ENCODE measurements at regions not wholly inside any gene's neighbourhood (a gene's known extent, or its start where the extent isn't known, plus 50 kb on each side); places are given as distances from the start of the nearest gene placed in this dataset.

DNA sequence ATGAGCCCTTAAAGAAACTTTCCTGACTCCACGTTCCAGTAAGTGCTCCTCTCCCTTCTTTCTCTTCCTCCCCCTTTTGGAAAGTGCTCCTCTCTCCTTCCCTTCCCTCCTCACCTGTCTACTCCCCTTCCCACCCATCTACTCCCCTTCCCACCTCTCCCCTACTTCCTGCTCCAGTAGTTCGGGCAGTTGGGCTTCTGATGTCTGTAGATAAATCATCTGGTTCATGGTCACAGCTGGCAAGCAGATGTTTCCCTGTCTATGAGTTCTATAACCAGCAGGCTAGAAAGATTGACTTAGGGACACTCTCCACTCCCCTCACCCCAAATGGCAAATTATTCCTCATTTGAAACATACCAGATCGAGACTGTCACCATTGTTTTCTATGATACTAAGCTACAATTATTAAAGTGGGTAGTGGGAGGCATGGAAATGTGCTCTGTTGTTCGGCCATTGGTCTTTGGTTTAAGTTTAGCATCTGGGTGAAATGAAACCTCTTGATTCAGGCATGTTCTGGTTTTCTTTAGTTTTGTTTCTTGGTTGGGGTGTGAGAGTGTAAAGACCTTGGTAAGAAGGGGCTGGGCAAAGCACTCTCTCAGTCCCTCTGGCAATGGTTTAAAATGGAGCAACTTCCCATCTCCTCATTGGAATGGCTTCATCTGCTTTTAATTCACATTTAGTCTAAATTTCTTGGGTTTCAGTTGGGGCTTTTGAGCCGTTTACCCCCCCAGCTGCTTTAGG is 413.2 kb upstream of the SPRED2 start:
- H3K27me3 ChIP-seq (ENCODE audit: insufficient read depth, low read length): no peaks in the 10 kb centered on the region
- H3K36me3 ChIP-seq (ENCODE audit: insufficient read depth, low read length): no peaks in the 10 kb centered on the region
- peaks cover 9% of the 10 kb centered on the region; the same call in 1 of the 2 replicates for H3K9me3 ChIP-seq (ENCODE audit: insufficient read depth, low read depth, low read length)
- H3K4me3 ChIP-seq (ENCODE audit: low read length): no peak overlapping the region
- H3K27ac ChIP-seq (ENCODE audit: low read depth, low read length): no peak overlapping the region
- no peak overlapping the region for H3K9ac ChIP-seq (ENCODE audit: low read depth, low read length)
- H3K4me1 ChIP-seq (ENCODE audit: insufficient read depth, low read length): no peaks in the 10 kb centered on the region
- WGBS: 81% methylated on average over 4 of the region's 5 CpGs

DNA sequence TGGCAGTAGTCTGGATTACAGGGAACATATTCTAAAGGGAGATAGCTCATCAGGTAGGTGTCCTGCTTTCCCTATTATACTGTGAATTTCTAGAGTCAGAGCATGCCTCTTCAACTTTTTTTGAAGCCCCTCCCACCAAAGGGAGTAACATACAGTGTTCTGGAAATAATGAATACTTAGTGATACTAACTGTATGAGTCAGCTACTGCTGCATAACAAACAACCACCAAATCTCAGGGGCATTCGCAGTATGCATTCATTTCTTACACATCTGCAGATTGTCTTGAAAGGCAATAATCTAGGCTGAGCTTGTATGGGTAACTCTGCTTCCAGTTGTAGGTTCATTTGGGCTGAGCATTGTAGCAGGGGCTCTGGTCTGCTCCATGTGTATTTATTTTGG is 409.7 kb upstream of the SPRED2 start:
- WGBS: 100% methylated on average over 1 of the region's 1 CpG
- no peak overlapping the region for H3K9ac ChIP-seq (ENCODE audit: low read depth, low read length)
- no peaks in the 10 kb centered on the region for H3K27me3 ChIP-seq (ENCODE audit: insufficient read depth, low read length)
- H3K27ac ChIP-seq (ENCODE audit: low read depth, low read length): no peak overlapping the region
- H3K4me3 ChIP-seq (ENCODE audit: low read length): no peak overlapping the region
- H3K4me1 ChIP-seq (ENCODE audit: insufficient read depth, low read length): no peaks in the 10 kb centered on the region
- no peaks in the 10 kb centered on the region for H3K36me3 ChIP-seq (ENCODE audit: insufficient read depth, low read length)
- H3K9me3 ChIP-seq (ENCODE audit: insufficient read depth, low read depth, low read length): peaks cover 9% of the 10 kb centered on the region; the same call in 1 of the 2 replicates

- Histone ChIP-seq H3K9me3 (ENCODE audit: insufficient read depth, low read depth, low read length) (no peaks in the 10 kb centered on the region), H3K27me3 (ENCODE audit: insufficient read depth, low read length) (no peaks in the 10 kb centered on the region), H3K9ac (ENCODE audit: low read depth, low read length) (no peak overlapping the region), H3K4me1 (ENCODE audit: insufficient read depth, low read length) (0 out of 2 replicates have a peak, but pooled peaks cover 7% of the 10 kb centered on the region), H3K27ac (ENCODE audit: low read depth, low read length) (no peak overlapping the region), H3K4me3 (ENCODE audit: low read length) (no peak overlapping the region), H3K36me3 (ENCODE audit: insufficient read depth, low read length) (no peaks in the 10 kb centered on the region)
- no CpG with 5 or more reads among the region's 1 CpG for WGBS
Measured at GRCh38 chr2:65835975-65836549, 403.7 kb upstream of the SPRED2 start.

- Histone ChIP-seq H3K27ac (ENCODE audit: low read depth, low read length) (no peak overlapping the region), H3K27me3 (ENCODE audit: insufficient read depth, low read length) (no peaks in the 10 kb centered on the region), H3K36me3 (ENCODE audit: insufficient read depth, low read length) (no peaks in the 10 kb centered on the region), H3K4me1 (ENCODE audit: insufficient read depth, low read length) (0 out of 2 replicates have a peak, but pooled peaks cover 7% of the 10 kb centered on the region), H3K9ac (ENCODE audit: low read depth, low read length) (no peak overlapping the region), H3K4me3 (ENCODE audit: low read length) (no peak overlapping the region), H3K9me3 (ENCODE audit: insufficient read depth, low read depth, low read length) (no peaks in the 10 kb centered on the region)
- WGBS: 94% methylated on average over 7 of the region's 7 CpGs
Measured at GRCh38 chr2:65834771-65835475, 402.5 kb upstream of the SPRED2 start.

DNA sequence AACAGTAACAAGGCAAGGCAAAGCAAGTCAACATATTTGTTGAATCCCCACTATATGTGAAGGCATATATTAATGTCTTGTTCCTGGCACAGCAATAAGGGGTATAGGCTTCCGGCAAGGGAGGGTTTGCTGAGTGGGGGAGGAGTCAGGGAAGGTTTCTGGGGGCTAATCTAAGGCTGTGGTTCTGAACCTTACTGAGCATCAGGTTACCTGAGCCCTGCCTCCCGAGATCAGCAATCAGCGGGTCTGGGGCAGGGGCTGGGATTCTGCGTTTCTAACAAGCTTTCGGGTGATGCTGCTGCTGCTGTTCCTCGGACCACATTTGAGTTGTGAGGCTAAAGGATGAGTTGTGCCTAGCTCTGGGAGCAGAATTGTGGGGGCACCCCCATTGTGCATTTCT is 401.7 kb upstream of the SPRED2 start:
- no peaks in the 10 kb centered on the region for H3K27me3 ChIP-seq (ENCODE audit: insufficient read depth, low read length)
- WGBS: 87% methylated on average over 6 of the region's 6 CpGs
- H3K36me3 ChIP-seq (ENCODE audit: insufficient read depth, low read length): no peaks in the 10 kb centered on the region
- H3K4me1 ChIP-seq (ENCODE audit: insufficient read depth, low read length): 0 out of 2 replicates have a peak, but pooled peaks cover 7% of the 10 kb centered on the region
- no peak overlapping the region for H3K27ac ChIP-seq (ENCODE audit: low read depth, low read length)
- no peaks in the 10 kb centered on the region for H3K9me3 ChIP-seq (ENCODE audit: insufficient read depth, low read depth, low read length)
- H3K9ac ChIP-seq (ENCODE audit: low read depth, low read length): no peak overlapping the region
- H3K4me3 ChIP-seq (ENCODE audit: low read length): no peak overlapping the region

DNA sequence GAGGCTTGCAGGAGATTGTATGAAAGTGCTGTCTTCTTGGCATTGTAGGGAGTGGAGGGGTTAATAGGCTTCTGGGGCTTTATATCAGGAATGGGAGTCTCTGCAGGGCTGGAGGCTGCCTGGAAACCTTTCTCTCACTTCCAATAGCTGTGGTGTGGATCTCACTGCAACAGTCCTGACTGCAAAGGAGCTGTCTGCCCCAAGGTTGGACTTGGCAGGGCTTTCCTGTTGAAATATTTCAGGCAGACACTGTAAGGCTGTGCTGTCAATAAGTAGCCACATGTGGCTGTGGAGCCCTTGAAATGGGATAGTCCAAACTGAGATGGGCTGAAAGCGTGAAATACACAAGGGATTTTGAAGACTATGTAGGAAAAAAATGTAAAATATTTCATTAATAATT is 399.1 kb upstream of the SPRED2 start:
- no peaks in the 10 kb centered on the region for H3K9me3 ChIP-seq (ENCODE audit: insufficient read depth, low read depth, low read length)
- no peak overlapping the region for H3K9ac ChIP-seq (ENCODE audit: low read depth, low read length)
- no peaks in the 10 kb centered on the region for H3K36me3 ChIP-seq (ENCODE audit: insufficient read depth, low read length)
- H3K27me3 ChIP-seq (ENCODE audit: insufficient read depth, low read length): no peaks in the 10 kb centered on the region
- H3K4me1 ChIP-seq (ENCODE audit: insufficient read depth, low read length): 0 out of 2 replicates have a peak, but pooled peaks cover 7% of the 10 kb centered on the region
- 91% methylated on average over 1 of the region's 1 CpG for WGBS
- no peak overlapping the region for H3K27ac ChIP-seq (ENCODE audit: low read depth, low read length)
- no peak overlapping the region for H3K4me3 ChIP-seq (ENCODE audit: low read length)

GRCh38 chr2:65826567-65826966 is 394.2 kb upstream of the SPRED2 start:
- no peak overlapping the region for H3K4me3 ChIP-seq (ENCODE audit: low read length)
- no peaks in the 10 kb centered on the region for H3K9me3 ChIP-seq (ENCODE audit: insufficient read depth, low read depth, low read length)
- no peak overlapping the region for H3K9ac ChIP-seq (ENCODE audit: low read depth, low read length)
- H3K36me3 ChIP-seq (ENCODE audit: insufficient read depth, low read length): no peaks in the 10 kb centered on the region
- H3K4me1 ChIP-seq (ENCODE audit: insufficient read depth, low read length): no peaks in the 10 kb centered on the region
- 85% methylated on average over 1 of the region's 1 CpG for WGBS
- H3K27ac ChIP-seq (ENCODE audit: low read depth, low read length): no peak overlapping the region
- H3K27me3 ChIP-seq (ENCODE audit: insufficient read depth, low read length): no peaks in the 10 kb centered on the region

DNA sequence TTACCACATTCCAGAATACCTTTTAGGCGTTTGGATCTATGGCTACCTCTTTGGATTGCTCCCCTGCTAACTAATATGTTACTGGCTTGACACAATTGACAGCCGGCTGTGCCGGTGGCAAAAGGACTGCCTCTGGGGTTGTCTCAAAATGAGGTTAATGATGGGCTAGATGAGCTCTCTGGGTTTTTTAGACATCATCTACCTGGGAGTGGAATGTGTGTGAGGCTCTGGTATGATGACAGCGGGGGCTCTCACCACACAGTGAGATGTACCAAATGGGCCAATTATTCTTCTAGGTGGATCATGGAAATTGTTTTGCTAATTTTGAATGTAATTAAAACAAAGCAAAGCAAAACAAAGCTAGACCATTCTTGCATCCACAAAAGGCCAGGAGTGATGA is 391.1 kb upstream of the SPRED2 start:
- WGBS: 89% methylated on average over 4 of the region's 4 CpGs
- Histone ChIP-seq H3K27me3 (ENCODE audit: insufficient read depth, low read length) (no peaks in the 10 kb centered on the region), H3K4me3 (ENCODE audit: low read length) (no peak overlapping the region), H3K27ac (ENCODE audit: low read depth, low read length) (no peak overlapping the region), H3K9ac (ENCODE audit: low read depth, low read length) (no peak overlapping the region), H3K9me3 (ENCODE audit: insufficient read depth, low read depth, low read length) (no peaks in the 10 kb centered on the region), H3K4me1 (ENCODE audit: insufficient read depth, low read length) (no peaks in the 10 kb centered on the region), H3K36me3 (ENCODE audit: insufficient read depth, low read length) (no peaks in the 10 kb centered on the region)

GRCh38 chr2:65820454-65820853 is 388.1 kb upstream of the SPRED2 start:
- Histone ChIP-seq H3K4me1 (ENCODE audit: insufficient read depth, low read length) (no peaks in the 10 kb centered on the region), H3K9ac (ENCODE audit: low read depth, low read length) (no peak overlapping the region), H3K27me3 (ENCODE audit: insufficient read depth, low read length) (no peaks in the 10 kb centered on the region), H3K27ac (ENCODE audit: low read depth, low read length) (no peak overlapping the region), H3K9me3 (ENCODE audit: insufficient read depth, low read depth, low read length) (no peaks in the 10 kb centered on the region), H3K4me3 (ENCODE audit: low read length) (no peak overlapping the region), H3K36me3 (ENCODE audit: insufficient read depth, low read length) (no peaks in the 10 kb centered on the region)
- WGBS: 90% methylated on average over 6 of the region's 6 CpGs

GRCh38 chr2:65819963-65820362 is 387.6 kb upstream of the SPRED2 start:
- no peak overlapping the region for H3K9ac ChIP-seq (ENCODE audit: low read depth, low read length)
- H3K27ac ChIP-seq (ENCODE audit: low read depth, low read length): no peak overlapping the region
- H3K36me3 ChIP-seq (ENCODE audit: insufficient read depth, low read length): no peaks in the 10 kb centered on the region
- WGBS: 92% methylated on average over 1 of the region's 1 CpG
- H3K27me3 ChIP-seq (ENCODE audit: insufficient read depth, low read length): no peaks in the 10 kb centered on the region
- H3K4me1 ChIP-seq (ENCODE audit: insufficient read depth, low read length): no peaks in the 10 kb centered on the region
- H3K9me3 ChIP-seq (ENCODE audit: insufficient read depth, low read depth, low read length): no peaks in the 10 kb centered on the region
- H3K4me3 ChIP-seq (ENCODE audit: low read length): no peak overlapping the region

DNA sequence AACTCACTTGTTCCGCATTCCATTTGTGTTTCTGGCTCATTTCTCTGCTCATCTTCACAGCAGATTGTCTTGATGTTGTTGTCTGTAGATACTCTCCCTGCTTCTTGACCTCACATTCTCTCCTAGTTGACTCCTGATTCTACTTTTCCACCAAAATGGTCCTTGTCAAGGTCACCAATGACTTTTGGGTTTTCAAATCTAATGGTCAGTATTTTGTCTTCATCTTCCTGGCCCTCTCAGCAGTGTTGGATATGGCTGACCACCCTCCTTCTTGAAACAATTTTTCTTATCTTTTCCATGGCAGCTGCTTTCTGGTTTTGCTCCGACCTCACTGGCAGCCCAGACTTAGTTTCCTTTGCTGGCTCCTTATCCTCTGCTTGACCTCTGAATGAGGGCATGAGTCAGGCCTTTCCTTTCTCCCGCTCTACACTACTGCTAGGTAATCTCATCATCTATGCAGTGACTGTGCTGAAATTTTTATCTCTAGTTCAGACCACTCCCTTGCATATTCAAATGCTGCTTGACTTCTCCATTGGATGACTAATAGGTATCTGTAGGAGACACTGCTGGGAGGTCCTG is 386.6 kb upstream of the SPRED2 start:
- Histone ChIP-seq H3K36me3 (ENCODE audit: insufficient read depth, low read length) (no peaks in the 10 kb centered on the region), H3K27me3 (ENCODE audit: insufficient read depth, low read length) (no peaks in the 10 kb centered on the region), H3K27ac (ENCODE audit: low read depth, low read length) (no peak overlapping the region), H3K9me3 (ENCODE audit: insufficient read depth, low read depth, low read length) (no peaks in the 10 kb centered on the region), H3K4me1 (ENCODE audit: insufficient read depth, low read length) (no peaks in the 10 kb centered on the region), H3K4me3 (ENCODE audit: low read length) (no peak overlapping the region), H3K9ac (ENCODE audit: low read depth, low read length) (no peak overlapping the region)
- WGBS: 86% methylated on average over 3 of the region's 3 CpGs

Data from HUES64 (cell line).